HG03066 (cell line): ENCODE measurements at regions not wholly inside any gene's neighbourhood (a gene's known extent, or its start where the extent isn't known, plus 50 kb on each side); places are given as distances from the start of the nearest gene placed in this dataset.
A peak's percentile ranks its signal among the peaks of the same experiment; 100 is the strongest.

Source experiments
- ATAC-seq: cut with Tn5 transposase; IDR thresholded peaks from one replicate; pipeline ENCODE4 v1.9.1; 2021; ENCODE audit warnings: low read depth; ENCODE audit not compliant: unreplicated experiment

DNA sequence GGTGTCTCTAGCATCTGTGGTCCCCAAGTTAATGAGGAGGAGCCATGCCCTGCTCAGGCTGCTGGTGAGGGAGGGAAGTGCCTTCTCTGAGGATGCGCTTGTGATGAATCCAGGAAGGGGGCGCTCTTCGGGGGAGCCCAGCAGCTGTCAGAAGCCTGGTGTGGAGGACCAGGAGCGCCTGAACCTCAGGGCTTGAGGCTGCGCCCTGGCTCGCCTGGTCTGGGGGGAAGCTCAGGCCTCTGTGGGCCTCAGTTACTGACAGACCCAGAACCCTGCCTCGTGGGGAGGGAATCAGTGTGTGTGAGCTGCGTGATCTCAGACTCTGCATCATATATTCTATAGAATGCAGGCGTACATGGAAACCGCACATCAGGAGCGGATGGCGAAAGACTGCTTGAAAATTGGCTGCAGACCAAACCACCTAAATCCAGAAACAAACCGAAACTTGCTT is 126.1 kb downstream of the SEC14L1 start:
- ATAC-seq = no peak

DNA sequence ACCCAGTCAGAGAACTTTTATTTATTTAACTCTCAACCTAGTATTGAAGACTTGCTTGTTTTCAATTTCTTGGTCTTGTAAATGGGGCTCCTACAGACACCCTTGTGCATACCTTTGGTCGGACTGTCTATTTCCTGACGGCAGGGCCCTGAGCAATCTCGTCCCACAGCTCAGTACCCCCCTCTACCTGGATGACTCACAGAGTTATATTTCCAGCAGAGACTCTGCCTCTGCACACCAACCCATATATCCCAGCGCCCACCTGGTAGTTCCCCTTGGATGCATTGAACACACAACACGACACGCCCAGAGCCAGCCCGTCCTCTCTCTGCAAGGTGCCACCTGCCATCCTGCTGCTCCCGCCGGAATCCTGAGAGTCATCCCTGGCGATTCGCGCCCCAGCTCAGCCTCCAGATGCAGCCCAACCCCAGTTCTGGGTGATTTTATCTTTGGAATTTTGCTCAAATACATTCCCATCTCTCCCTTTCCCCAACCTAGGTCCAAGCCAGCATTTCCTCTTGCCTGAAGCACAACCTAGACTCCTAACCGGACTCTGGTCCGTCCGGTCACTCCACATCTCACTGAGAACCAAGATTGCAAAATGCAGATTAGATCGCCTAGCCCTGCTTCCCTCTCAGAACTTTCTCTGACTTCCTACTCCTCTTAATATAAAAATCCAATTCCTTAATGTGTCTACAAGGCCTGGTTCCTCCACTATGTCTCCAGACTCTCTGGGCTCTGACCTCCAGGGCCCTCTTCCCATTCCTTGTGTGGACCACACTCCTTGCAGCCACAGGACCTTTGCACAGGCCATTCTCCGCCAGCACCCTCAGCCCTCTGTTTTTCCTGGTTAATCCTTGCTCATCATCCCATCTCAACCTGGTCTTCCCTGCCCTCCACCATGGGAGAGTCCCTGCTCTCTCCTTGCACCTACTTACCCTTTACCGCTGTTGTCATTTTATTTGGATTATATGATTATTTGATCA is 129.2 kb downstream of the SEC14L1 start:
- ATAC-seq = no peak

DNA sequence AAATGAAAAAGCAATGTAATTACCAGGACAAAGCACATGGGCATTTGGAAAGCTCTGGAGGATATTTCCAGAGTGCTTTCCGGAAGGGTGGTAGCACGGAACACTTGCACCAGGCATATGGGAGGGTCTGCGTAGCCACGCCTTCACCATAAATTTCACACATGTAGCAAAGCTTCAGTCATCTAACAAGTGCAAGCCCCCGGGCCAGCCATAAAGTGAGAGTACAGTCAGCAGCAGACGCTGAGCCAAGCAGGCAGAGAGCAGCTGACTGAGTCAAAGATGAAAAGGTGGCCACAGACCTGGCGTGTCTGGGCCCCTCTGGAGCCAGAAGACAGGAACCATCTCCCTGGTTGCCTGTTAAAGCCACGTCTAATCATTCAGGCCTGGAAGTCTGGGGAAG is 130.6 kb downstream of the SEC14L1 start:
- no peak for ATAC-seq

DNA sequence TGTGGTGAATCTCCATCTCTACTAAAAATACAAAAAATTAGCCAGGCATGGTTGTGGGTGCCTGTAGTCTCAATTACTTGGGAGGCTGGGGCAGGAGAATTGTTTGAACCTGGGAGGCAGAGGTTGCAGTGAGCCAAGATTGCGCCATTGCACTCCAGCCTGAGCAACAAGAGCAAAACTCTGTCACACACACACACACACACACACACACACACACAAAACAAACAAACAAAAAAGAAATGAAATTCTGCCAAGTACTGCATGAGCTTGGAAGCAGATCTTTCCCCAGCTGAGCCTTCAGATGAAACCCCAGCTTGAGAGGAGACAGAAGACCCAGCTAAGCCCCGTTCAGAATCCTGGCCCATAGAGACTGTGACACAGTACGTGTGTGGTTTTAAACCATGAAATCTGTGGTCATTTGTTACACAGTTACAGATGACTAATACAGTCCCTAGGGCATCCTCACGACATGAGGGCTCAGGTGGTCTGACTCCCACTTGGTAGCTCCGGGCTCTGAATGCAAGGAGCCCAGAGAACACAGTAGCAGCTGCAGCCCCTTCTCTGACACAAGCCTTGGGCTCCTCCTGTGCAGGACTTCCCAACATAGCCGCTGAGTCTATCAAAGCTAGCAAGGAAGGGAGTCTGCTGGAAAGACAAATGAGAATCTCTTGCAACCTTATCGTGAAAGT is 132.8 kb downstream of the SEC14L1 start:
- no peak for ATAC-seq

DNA sequence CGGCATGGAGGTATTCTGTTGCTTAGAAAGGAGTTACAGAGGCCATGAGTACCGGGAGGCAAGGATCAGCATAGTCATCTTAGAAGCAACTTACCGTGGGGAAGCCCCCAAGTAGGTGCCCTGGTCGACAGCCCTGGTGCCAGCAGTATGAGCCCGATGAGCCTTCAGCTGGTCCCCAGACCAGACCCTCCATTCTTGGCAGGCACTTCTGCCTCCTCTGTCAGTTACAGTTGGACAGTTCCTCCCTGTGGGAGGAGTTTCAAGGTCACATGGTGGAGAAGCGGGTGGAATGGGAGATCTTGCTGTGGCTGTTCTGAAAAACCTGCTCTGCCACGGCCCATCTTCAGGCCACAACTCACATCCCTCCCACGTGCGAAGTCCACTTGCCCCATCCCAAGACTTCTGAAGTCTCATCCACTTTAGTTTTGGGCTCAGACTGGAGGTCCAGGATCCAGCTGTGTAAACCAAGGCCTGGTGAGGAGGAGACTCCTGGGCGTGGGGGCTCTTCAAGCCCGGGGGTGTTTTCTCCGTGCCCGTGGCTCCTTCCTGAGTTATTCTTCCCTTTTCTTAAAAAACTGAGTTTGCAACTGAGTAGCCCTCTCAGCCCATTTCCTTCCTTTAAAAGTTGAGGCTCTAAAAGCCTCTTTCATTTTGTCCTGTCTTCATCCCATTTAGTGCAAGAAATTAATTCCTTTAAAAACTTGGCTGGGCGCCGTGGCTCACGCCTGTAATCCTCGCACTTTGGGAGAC is 133.5 kb downstream of the SEC14L1 start:
- ATAC-seq = no peak

GRCh38 chr17:77279448-77280303 is 138.9 kb downstream of the SEC14L1 start:
- ATAC-seq = no peak

DNA sequence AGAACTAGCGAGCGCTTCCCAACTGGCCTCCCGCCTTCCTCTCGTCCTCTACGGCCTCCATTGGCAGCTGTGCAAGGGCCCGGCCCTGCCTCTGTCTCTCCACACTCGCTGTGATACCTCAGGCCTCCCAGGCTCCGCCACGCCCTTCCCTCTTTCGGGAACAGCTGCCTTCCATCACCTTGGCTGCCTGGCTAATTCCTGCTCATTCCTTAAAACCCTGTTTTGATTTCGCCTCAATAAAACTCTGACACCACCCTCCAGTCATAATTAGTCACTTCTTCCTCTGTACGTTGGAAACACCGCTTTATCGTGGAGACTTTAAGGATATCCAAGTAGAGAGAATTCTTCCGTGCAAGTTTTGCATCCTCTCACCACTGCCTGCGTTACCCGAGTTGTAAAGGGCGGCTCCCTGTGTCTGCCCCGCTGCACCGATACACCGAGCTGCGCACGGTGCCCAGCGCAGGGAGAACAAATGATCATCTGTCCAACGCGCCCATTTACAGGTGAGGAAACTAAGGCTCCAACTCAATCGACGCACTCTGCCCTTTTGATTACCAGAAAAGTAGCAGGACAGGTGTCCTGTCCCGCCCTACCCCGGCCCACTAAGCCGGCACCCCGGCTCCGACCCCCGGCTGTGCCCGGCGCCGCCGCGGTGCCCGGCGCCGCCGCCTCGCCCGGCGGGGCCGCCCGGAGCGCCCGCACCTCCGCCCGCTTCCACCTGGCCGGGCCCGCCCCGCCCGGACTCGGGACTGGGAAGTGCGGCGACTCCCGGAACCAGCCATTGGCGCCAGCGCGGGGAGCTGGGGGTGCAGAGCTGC is 139.7 kb downstream of the SEC14L1 start:
- ATAC-seq = peak; percentile 12

DNA sequence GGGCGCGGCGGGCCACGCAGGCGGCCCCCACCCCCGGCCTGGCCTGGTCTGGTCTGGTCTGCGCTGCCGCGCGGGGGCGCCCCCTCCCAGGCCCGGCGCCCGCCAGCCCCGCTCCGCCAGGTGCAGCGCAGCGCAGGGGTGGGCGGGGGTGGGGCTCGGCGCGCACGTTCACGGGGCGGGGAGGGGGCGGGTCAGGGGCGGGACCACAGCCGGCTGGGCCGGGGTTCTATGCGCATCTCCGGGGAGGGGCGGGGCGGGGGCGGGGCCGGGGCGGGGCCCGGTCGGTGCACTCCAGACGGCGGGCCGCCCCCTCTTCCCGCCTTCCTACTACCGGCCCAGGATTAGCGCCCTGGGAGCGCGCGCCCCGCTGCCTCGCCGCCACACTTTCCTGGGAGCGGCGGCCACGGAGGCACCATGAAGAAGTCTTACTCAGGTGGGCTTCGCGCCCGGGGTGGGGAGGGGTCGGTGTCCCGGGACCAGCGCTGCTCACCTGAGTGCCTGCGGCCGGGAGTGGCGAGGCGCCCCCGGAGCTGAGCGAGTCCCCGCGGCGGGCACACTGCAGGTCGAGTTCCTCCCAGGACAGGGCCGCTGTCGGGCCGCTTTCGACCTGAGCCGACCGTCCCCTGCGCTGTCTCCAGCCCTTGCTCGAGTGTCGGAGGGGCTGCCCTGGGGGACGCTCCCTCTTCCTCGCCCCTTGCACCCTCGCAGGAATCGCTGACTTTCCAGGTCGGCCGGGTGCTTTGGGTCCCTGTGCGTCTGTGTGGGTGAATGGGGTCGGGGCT is 140.5 kb downstream of the SEC14L1 start:
- peak; percentile 67 for ATAC-seq

GRCh38 chr17:77281904-77282367 is 141.2 kb downstream of the SEC14L1 start:
- no peak for ATAC-seq

DNA sequence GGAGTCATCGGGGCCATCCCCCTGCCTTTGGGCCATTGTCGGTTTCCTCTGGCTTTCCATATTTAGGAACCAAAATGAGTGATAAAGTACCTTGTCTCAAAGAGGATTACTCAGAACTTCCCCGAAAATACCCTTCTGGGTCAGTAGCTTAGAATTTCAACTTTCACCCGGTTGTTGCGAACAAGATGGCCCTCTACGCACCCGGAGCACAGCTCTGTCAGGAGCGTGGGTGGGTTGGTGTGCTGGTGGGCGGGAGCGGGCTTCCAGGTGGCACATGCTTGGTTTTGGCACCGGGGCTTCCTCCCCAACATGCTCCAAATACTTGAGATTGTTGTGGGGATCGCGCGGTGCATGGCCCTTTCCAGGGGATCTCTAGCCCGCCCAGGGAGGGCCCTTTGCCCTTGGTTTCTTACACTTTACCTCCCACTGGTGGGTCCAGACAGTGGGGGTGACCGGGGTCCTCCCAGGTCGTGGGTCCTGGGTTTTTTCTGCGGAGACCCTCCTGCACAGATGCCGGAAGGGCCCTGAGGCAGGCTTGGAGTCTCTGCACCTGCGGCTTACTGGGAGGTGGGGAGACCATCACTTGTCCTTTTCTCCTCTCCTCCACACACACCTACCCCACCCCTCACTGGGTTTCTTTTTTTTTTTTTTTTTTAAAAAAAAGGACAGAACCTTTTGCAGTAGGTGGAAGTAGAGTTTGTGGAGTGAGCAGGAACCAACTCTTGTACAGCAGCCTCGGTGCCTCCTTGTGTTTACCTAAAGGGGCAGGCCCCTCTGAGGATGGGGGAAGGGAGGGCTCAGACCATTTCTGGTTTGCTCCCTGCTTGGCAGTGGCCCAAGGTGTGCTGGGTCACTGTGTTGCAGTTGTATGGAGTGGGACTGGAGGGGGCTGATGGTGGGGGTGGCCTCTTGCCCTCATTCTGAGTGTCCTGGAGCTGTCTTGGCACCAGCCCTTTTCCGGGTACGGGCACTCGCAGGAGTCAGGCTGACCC is 142.1 kb downstream of the SEC14L1 start:
- ATAC-seq = no peak

- no peak for ATAC-seq
These were observed 143.4 kb downstream of the SEC14L1 start for GRCh38 chr17:77284023-77284617.

DNA sequence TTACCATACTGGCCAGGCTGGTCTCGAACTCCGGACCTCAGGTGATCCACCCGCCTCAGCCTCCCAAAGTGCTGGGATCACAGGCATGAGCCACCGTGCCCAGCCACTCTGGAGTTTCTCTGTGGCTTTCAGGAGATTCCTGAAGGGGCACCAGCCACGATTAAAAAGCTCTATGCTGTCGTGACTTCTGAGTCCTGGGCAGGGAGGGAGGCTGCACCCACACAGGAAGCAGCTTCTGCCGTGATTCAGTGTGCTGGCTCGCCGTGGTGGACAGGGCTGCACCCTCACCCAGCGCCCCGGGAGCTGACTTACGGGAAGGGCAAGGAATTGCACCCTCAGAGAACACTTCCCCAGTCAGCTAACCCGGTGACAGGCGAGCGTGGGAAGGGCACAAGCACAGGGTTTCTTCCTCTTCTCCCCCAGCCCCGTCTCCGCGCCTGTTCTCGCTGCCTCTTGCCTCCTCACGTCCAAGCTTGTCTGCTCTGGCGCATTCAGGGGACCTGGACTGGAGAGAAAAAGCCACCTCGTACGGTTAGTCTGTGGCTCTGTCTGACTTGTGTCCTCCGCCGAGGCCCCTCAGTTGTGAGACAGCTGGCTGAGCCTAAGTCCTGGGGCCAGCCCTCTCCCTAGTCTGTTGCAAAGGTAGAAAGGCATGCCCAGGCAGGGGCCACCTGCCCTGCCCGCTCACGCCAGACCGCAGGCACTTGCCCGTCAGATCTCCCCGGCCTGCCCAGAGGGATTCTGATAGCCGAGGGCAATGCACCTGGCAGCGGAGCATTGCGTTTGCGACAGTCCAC is 145.0 kb downstream of the SEC14L1 start:
- no peak for ATAC-seq

- no peak for ATAC-seq
These were observed 145.5 kb downstream of the SEC14L1 start for GRCh38 chr17:77286391-77286640.

DNA sequence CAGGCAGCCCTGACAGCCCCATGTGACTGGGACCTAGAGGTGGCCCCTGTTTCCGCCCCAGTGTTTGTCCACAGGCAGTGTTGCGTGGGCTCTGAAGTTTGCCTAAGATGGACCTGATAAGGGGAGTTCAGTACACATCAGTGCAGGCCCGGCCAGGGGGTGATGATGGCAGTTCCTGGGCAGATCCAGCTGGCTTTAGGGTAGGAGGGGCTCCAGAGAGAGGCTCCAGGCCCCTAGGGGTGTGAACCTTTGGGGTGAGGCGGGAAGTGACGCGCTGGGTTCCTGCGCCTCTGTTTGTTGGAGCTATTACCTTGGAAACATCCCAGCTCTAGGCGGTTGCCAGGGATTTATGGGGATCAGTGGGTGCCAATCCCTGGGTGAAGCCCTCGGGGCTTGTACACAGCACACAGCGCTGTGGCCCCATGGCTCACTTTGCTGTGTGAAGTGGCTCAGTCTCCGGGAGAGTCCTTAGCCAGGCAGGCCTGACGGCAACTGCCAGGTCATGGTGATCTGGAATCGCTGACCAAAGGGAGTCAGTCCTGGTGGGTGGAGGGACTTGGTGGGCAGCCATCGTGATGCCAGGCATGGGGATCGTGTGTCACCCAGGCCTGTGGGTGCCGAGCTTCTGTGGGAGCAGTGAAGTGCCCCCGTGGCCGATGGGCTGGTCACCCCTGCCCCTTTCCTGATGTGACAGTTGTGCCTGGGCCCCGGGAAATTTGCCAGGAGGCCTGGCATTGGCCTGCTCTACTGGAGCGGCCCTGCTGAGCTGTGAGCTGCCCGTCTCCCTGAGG is 146.1 kb downstream of the SEC14L1 start:
- no peak for ATAC-seq

DNA sequence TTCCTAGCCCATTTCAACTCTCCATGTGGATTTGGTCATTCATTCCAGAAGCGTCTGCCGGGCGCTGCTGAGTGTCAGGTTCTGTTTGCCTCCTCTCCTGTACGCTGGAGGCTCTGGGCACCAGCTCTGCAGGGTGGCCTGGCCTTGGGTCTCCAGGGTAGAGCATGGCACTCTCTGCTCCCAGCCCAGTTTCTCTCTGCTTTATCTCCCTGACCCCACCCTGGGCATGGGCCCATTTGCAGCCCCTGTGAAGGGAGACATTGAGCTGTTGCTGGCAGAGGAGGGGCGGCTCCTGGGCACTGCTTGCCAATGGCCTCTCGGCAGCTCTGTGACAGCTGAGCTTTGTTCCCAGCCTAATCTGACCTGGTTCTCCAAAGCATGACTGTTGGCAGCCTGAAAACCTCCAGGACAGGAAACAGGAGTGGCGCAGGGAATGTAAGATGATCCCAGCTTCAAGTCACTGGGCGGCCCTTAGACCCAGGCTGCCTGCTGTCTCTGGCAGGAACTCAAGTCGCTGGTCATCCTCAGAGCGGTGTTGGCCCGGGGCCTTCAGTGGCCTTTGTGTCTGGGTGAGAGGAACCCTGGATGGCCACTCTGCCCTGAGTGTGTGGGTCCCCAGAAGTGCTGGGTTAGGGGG is 146.8 kb downstream of the SEC14L1 start:
- no peak for ATAC-seq
